Liver (tissue), 8 donors: ENCODE measurements at regions not wholly inside any gene's neighbourhood (a gene's known extent, or its start where the extent isn't known, plus 50 kb on each side); places are given as distances from the start of the nearest gene placed in this dataset.
A peak's percentile ranks its signal among the peaks of the same experiment; 100 is the strongest.

ENCODE experiments used
- DNase-seq: peaks from one replicate; pipeline ENCODE4 v3.0.0-alpha.2; 2017; ENCODE audit warnings: low spot score
- H3K27ac ChIP-seq, 2 donors: one replicate each; pipeline ENCODE4 v1.7.0; 2013; ENCODE audit warnings: inconsistent platforms in 2 of 2, low read length in 2 of 2, control low read depth in 1 of 2, low read depth in 1 of 2, mild to moderate bottlenecking in 1 of 2
- H3K27me3 ChIP-seq, 4 donors: one replicate each; pipeline versions ENCODE4 v1.6.1 to v1.7.0; 2013; ENCODE audit warnings: low read length in 3 of 4, inconsistent platforms in 1 of 4, mild to moderate bottlenecking in 1 of 4, moderate library complexity in 1 of 4; ENCODE audit not compliant: control insufficient read depth in 4 of 4, insufficient read depth in 4 of 4
- H3K36me3 ChIP-seq, 4 donors: one replicate each; pipeline versions ENCODE4 v1.6.1 to v1.7.0; 2013; ENCODE audit warnings: low read length in 3 of 4, mild to moderate bottlenecking in 3 of 4, low read depth in 1 of 4, moderate library complexity in 1 of 4; ENCODE audit not compliant: control insufficient read depth in 4 of 4, insufficient read depth in 3 of 4
- H3K4me1 ChIP-seq, 4 donors: one replicate each; pipeline versions ENCODE4 v1.6.1 to v1.7.0; 2013; ENCODE audit warnings: low read length in 3 of 4, mild to moderate bottlenecking in 3 of 4, moderate library complexity in 1 of 4; ENCODE audit not compliant: control insufficient read depth in 4 of 4, insufficient read depth in 4 of 4
- H3K4me3 ChIP-seq, 3 donors: one replicate each; pipeline versions ENCODE4 v1.6.1 to v1.7.0; 2013; ENCODE audit warnings: low read length in 3 of 3, control low read depth in 1 of 3, low read depth in 1 of 3, mild to moderate bottlenecking in 1 of 3
- H3K9ac ChIP-seq, 2 donors: one replicate each; pipeline ENCODE4 v1.7.0; 2013; ENCODE audit warnings: low read length in 2 of 2, mild to moderate bottlenecking in 2 of 2, moderate library complexity in 2 of 2, control low read depth in 1 of 2, low read depth in 1 of 2
- H3K9me3 ChIP-seq, 4 donors: one replicate each; pipeline versions ENCODE4 v1.6.1 to v1.7.0; 2013; ENCODE audit warnings: low read length in 3 of 4; ENCODE audit not compliant: control insufficient read depth in 4 of 4
- CTCF ChIP-seq: fragments of 150-350 bp; IDR thresholded peaks from 2 replicates; pipeline ENCODE4 v1.5.1; 2017; ENCODE audit warnings: improper control_type of control experiment, low read depth, low read length; ENCODE audit not compliant: missing input control
- EGR1 ChIP-seq, 2 donors: IDR thresholded peaks; 2 replicates each; pipeline ENCODE4 v1.6.1; 2016 to 2018; ENCODE audit warnings: antibody characterized with exemption in 2 of 2, low read depth in 2 of 2
- FOXA1 ChIP-seq: IDR thresholded peaks from 2 replicates; pipeline ENCODE4 v1.6.1; 2016; ENCODE audit warnings: antibody characterized with exemption
- FOXA2 ChIP-seq: IDR thresholded peaks from 2 replicates; pipeline ENCODE4 v1.6.1; 2016; ENCODE audit warnings: antibody characterized with exemption
- GABPA ChIP-seq, 2 donors: IDR thresholded peaks in 1 of 2; conservative IDR thresholded peaks in 1 of 2; 2 replicates each; pipeline ENCODE4 v1.6.1; 2016; ENCODE audit warnings: antibody characterized with exemption in 2 of 2, mild to moderate bottlenecking in 1 of 2, moderate library complexity in 1 of 2
- HNF4A ChIP-seq, 2 donors: conservative IDR thresholded peaks; 2 replicates each; pipeline ENCODE4 v1.6.1; 2016; ENCODE audit warnings: antibody characterized with exemption in 2 of 2, mild to moderate bottlenecking in 2 of 2
- HNF4G ChIP-seq: IDR thresholded peaks from 2 replicates; pipeline ENCODE4 v1.6.1; 2016; ENCODE audit warnings: antibody characterized with exemption
- JUND ChIP-seq, 2 donors: IDR thresholded peaks; 2 replicates each; pipeline ENCODE4 v1.6.1; 2016; ENCODE audit warnings: antibody characterized with exemption in 2 of 2
- NR2F2 ChIP-seq: IDR thresholded peaks from 2 replicates; pipeline ENCODE4 v1.6.1; 2016; ENCODE audit warnings: antibody characterized with exemption
- RAD21 ChIP-seq, 2 donors: IDR thresholded peaks; 2 replicates each; pipeline ENCODE4 v1.6.1; 2016; ENCODE audit warnings: antibody characterized with exemption in 2 of 2, mild to moderate bottlenecking in 2 of 2
- REST ChIP-seq: IDR thresholded peaks from 2 replicates; pipeline ENCODE4 v1.6.1; 2016; ENCODE audit warnings: antibody characterized with exemption, mild to moderate bottlenecking
- RXRA ChIP-seq, 2 donors: IDR thresholded peaks; 2 replicates each; pipeline ENCODE4 v1.6.1; 2017 to 2018; ENCODE audit warnings: antibody characterized with exemption in 2 of 2, mild to moderate bottlenecking in 1 of 2
- SP1 ChIP-seq: IDR thresholded peaks from 2 replicates; pipeline ENCODE4 v1.6.1; 2018; ENCODE audit warnings: antibody characterized with exemption, mild to moderate bottlenecking
- TAF1 ChIP-seq: conservative IDR thresholded peaks from 2 replicates; pipeline ENCODE4 v1.6.1; 2016; ENCODE audit warnings: antibody characterized with exemption, mild to moderate bottlenecking
- YY1 ChIP-seq: IDR thresholded peaks from 2 replicates; pipeline ENCODE4 v1.6.1; 2016; ENCODE audit warnings: antibody characterized with exemption, mild to moderate bottlenecking
- WGBS: extraction: QIAGEN DNeasy Blood & Tissue Kit; methylation state at CpG from one replicate; pipeline ENCODE4 v1.1.7; 2013; 5-methylcytosine and 5-hydroxymethylcytosine counted together
- TF ChIP-seq, protein P1 (sequence below): IDR thresholded peaks from 2 replicates; pipeline ENCODE4 v1.6.1; 2016; ENCODE audit warnings: antibody characterized with exemption
- TF ChIP-seq, protein P2 (sequence below): IDR thresholded peaks from 2 replicates; pipeline ENCODE4 v1.6.1; 2016; ENCODE audit warnings: antibody characterized with exemption
- TF ChIP-seq, protein P3 (sequence below): IDR thresholded peaks from 2 replicates; pipeline ENCODE4 v1.6.1; 2016; ENCODE audit warnings: antibody characterized with exemption
- donor health status: healthy.
- donor health status: healthy.
- donor health status: healthy.
- donor health status: healthy.
- donor health status: healthy.

GRCh38 chr7:20846791-20847190 is 60.1 kb upstream of the SP8 start (continued):
- no peak for TF ChIP-seq CTCF
- TF ChIP-seq, protein P1, sequence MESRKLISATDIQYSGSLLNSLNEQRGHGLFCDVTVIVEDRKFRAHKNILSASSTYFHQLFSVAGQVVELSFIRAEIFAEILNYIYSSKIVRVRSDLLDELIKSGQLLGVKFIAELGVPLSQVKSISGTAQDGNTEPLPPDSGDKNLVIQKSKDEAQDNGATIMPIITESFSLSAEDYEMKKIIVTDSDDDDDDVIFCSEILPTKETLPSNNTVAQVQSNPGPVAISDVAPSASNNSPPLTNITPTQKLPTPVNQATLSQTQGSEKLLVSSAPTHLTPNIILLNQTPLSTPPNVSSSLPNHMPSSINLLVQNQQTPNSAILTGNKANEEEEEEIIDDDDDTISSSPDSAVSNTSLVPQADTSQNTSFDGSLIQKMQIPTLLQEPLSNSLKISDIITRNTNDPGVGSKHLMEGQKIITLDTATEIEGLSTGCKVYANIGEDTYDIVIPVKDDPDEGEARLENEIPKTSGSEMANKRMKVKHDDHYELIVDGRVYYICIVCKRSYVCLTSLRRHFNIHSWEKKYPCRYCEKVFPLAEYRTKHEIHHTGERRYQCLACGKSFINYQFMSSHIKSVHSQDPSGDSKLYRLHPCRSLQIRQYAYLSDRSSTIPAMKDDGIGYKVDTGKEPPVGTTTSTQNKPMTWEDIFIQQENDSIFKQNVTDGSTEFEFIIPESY: no peak

GRCh38 chr7:20858951-20859350 is 72.3 kb upstream of the SP8 start:
- 42% methylated on average over 3 of the region's 3 CpGs for WGBS

More at GRCh38 chr7:20858951-20859350, 72.3 kb upstream of the SP8 start:
- no peaks in the 10 kb centered on the region for H3K36me3 ChIP-seq
- no peak overlapping the region for H3K27ac ChIP-seq
- H3K4me1 ChIP-seq: peaks cover 0 to 10% (median 3%) of the 10 kb centered on the region in 4 donors
- H3K27me3 ChIP-seq: no peaks in the 10 kb centered on the region
- H3K9me3 ChIP-seq: no peaks in the 10 kb centered on the region
- H3K4me3 ChIP-seq: no peak overlapping the region
- DNase-seq: no peak
- TF ChIP-seq TAF1 (no peak), EGR1 (IDR thresholded peaks at IDR 0.05; ENCODE audit: low read depth in 2 of 2) (no peak), SP1 (no peak), CTCF (no peak), RAD21 (IDR thresholded peaks at IDR 0.05) (peak; percentile 18 to 34), FOXA2 (peak; percentile 15), HNF4G (no peak), JUND (IDR thresholded peaks at IDR 0.05) (no peak), NR2F2 (no peak), RXRA (IDR thresholded peaks at IDR 0.05) (peak in 1 of 2 donors; percentile 69), HNF4A (conservative IDR thresholded peaks at IDR 0.05) (peak; percentile 46 to 76), GABPA (IDR thresholded peaks at IDR 0.05 in 1 of 2, conservative IDR thresholded peaks at IDR 0.05 in 1 of 2) (no peak), FOXA1 (peak; percentile 30), REST (peak; percentile 23), YY1 (peak; percentile 36)
- TF ChIP-seq, protein P1: peak; percentile 16
- TF ChIP-seq, protein P2, sequence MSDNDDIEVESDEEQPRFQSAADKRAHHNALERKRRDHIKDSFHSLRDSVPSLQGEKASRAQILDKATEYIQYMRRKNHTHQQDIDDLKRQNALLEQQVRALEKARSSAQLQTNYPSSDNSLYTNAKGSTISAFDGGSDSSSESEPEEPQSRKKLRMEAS: peak; percentile 56
- TF ChIP-seq, protein P3, sequence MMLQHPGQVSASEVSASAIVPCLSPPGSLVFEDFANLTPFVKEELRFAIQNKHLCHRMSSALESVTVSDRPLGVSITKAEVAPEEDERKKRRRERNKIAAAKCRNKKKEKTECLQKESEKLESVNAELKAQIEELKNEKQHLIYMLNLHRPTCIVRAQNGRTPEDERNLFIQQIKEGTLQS: no peak
- H3K9ac ChIP-seq: no peak overlapping the region
